A673 (cell line): ENCODE measurements at regions not wholly inside any gene's neighbourhood (a gene's known extent, or its start where the extent isn't known, plus 50 kb on each side); places are given as distances from the start of the nearest gene placed in this dataset.

Source experiments
- BruUV-seq: library from RNA; stranded (reverse); fragments of 400-500 nt; replicated peaks from 2 replicates; lab custom pipeline; 2021; lab: Mats Ljungman, UMichigan
- CTCF ChIA-PET: fragments of 300-600 bp; sonication (Branson Sonifier 250); formaldehyde crosslinking; loops from one replicate; lab custom pipeline; 2022; ENCODE audit warnings: antibody characterized with exemption; lab: Charles Lee
- POLR2A ChIA-PET: fragments of 300-600 bp; sonication (Branson Sonifier 250); formaldehyde crosslinking; loops from one replicate; lab custom pipeline; 2022; ENCODE audit warnings: antibody characterized with exemption; ENCODE audit not compliant: low non-redundant PET; lab: Charles Lee
- DNase-seq: peaks from one replicate; pipeline ENCODE4 v3.0.0-alpha.2; 2015; ENCODE audit warnings: low spot score
- H3K27ac ChIP-seq: fragments of 200-600 bp; sonication (generic); 2 replicates; pipeline ENCODE4 v1.5.1; 2016; ENCODE audit warnings: mixed run types, low read depth, mild to moderate bottlenecking, mixed read lengths, antibody characterized with exemption, low read length; ENCODE audit not compliant: poor library complexity, severe bottlenecking
- H3K27me3 ChIP-seq: fragments of 200-600 bp; sonication (generic); replicated peaks from 2 replicates; pipeline ENCODE4 v1.6.1; 2017; ENCODE audit warnings: mixed run types, low read depth, mild to moderate bottlenecking, mixed read lengths, antibody characterized with exemption, low read length; ENCODE audit not compliant: insufficient read depth, poor library complexity
- H3K36me3 ChIP-seq: fragments of 200-600 bp; sonication (generic); 2 replicates; pipeline ENCODE4 v1.6.1; 2016; ENCODE audit warnings: mixed run types, mild to moderate bottlenecking, mixed read lengths, antibody characterized with exemption, low read length; ENCODE audit not compliant: insufficient read depth, poor library complexity, severe bottlenecking
- H3K4me1 ChIP-seq: fragments of 200-600 bp; sonication (generic); 2 replicates; pipeline ENCODE4 v1.6.1; 2017; ENCODE audit warnings: mixed run types, mild to moderate bottlenecking, mixed read lengths, antibody characterized with exemption, low read length; ENCODE audit not compliant: insufficient read depth, poor library complexity, severe bottlenecking
- H3K4me3 ChIP-seq: fragments of 200-600 bp; sonication (generic); 2 replicates; pipeline ENCODE4 v1.5.1; 2016; ENCODE audit warnings: low read depth, mixed run types, mild to moderate bottlenecking, mixed read lengths, low read length; ENCODE audit not compliant: poor library complexity, severe bottlenecking
- H3K9me3 ChIP-seq: fragments of 200-600 bp; sonication (generic); 2 replicates; pipeline ENCODE4 v1.6.1; 2016; ENCODE audit warnings: mixed run types, low read depth, mild to moderate bottlenecking, mixed read lengths, antibody characterized with exemption, low read length; ENCODE audit not compliant: poor library complexity, severe bottlenecking
- CTCF ChIP-seq: fragments of 300-800, 200-600 bp; sonication (generic); conservative IDR thresholded peaks from 2 replicates; pipeline ENCODE4 v1.5.1; 2017; ENCODE audit warnings: low read depth, mild to moderate bottlenecking, antibody characterized with exemption, low read length, moderate library complexity, mixed read lengths
- EZH2 ChIP-seq: fragments of 200-600 bp; sonication (generic); IDR thresholded peaks from 2 replicates; pipeline ENCODE4 v1.6.1; 2017; ENCODE audit warnings: borderline replicate concordance, low read depth, mild to moderate bottlenecking, mixed read lengths, antibody characterized with exemption, low read length; ENCODE audit not compliant: poor library complexity, severe bottlenecking
- intact Hi-C: fragments of 100-400 bp; cut with micrococcal nuclease; formaldehyde crosslinking; loops from one replicate; pipeline ENCODE4 v1.10.0; 2022; ENCODE audit not compliant: unreplicated experiment

DNA sequence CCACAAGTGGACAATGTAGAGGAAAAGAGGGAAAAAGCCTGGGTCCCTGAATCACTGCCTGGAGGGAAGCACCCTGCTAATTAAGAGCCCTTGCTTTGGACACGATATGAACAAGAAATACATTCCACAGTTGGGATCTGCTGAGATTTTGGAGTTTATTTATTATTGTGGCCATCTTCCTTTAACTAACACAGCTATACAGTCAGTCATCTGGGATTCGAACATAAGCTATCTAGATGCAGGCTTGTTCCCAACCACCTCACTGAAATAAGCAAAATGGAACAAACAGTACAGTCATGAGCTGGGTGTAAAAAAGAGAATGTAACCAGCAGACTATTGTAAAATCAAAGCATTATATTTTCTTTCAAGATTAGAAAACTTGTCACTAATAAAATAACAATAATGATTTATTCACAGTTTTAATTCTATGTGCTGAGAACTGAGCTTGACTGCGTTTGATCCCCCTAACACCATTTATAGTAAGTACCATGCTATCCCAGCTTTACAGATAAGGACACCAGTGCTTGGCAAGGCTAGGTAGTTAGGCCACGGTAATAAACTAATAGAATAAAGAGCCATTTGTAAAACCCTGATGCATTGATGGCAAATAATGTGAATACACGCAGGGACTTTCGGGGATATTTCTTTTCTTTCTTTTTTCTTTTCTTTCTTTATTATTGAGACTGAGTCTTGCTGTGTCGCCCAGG is 223.8 kb upstream of the KLF6 start:
- CTCF ChIA-PET, result no interaction called here
- Histone ChIP-seq H3K4me3 (no peak overlapping the region), H3K36me3 (no peaks in the 10 kb centered on the region), H3K27ac (no peak overlapping the region), H3K27me3 (no peaks in the 10 kb centered on the region), H3K9me3 (no peaks in the 10 kb centered on the region), H3K4me1 (no peaks in the 10 kb centered on the region)
- no peak for DNase-seq
- no TSS peak for BruUV-seq
- TF ChIP-seq EZH2 (no peak), CTCF (no peak)
- intact Hi-C loops, result no loop called here
- POLR2A ChIA-PET, result no interaction called here

- POLR2A ChIA-PET, result no interaction called here
- Histone ChIP-seq H3K27ac (no peak overlapping the region), H3K36me3 (no peaks in the 10 kb centered on the region), H3K4me3 (no peak overlapping the region), H3K9me3 (no peaks in the 10 kb centered on the region), H3K4me1 (no peaks in the 10 kb centered on the region), H3K27me3 (no peaks in the 10 kb centered on the region)
- DNase-seq, result no peak
- BruUV-seq, result no TSS peak
- intact Hi-C loops, result no loop called here
- TF ChIP-seq CTCF, result no peak
- TF ChIP-seq EZH2, result no peak
- CTCF ChIA-PET, result no interaction called here
Measured at GRCh38 chr10:4007771-4008170, 222.8 kb upstream of the KLF6 start.

GRCh38 chr10:4006858-4007257 is 221.8 kb upstream of the KLF6 start:
- ChIA-PET POLR2A (no interaction called here), CTCF (no interaction called here)
- no peak for TF ChIP-seq CTCF
- no peak for TF ChIP-seq EZH2
- intact Hi-C loops, result no loop called here
- H3K27me3 ChIP-seq, result no peaks in the 10 kb centered on the region
- H3K4me1 ChIP-seq, result no peaks in the 10 kb centered on the region
- no peaks in the 10 kb centered on the region for H3K9me3 ChIP-seq
- no peak overlapping the region for H3K27ac ChIP-seq
- no peaks in the 10 kb centered on the region for H3K36me3 ChIP-seq
- DNase-seq, result no peak
- no TSS peak for BruUV-seq
- H3K4me3 ChIP-seq, result no peak overlapping the region
